K562 (cell line): ENCODE measurements at regions not wholly inside any gene's neighbourhood (a gene's known extent, or its start where the extent isn't known, plus 50 kb on each side); places are given as distances from the start of the nearest gene placed in this dataset.
A peak's percentile ranks its signal among the peaks of the same experiment; 100 is the strongest.

ENCODE experiments used
- ATAC-seq: fragments of 200-7000 bp; cut with Tn5 transposase; 3 replicates; pipeline ENCODE4 v1.9.1; 2020; ENCODE audit warnings: moderate library complexity
- BruUV-seq: library from RNA; stranded (reverse); fragments of 400-500 nt; replicated peaks from 2 replicates; lab custom pipeline; 2021; lab: Mats Ljungman, UMichigan
- CTCF ChIA-PET: fragments of 300-600 bp; formaldehyde crosslinking; extraction: SDS; loops from one replicate; lab custom pipeline; 2021; ENCODE audit warnings: low intra/inter-chr PET ratio; lab: Yijun Ruan, JAX
- POLR2A ChIA-PET: fragments of 300-600, 350-650 bp; sonication (Branson Sonifier 250); formaldehyde crosslinking; extraction: SDS; loops from one replicate; lab custom pipeline; 2021; ENCODE audit warnings: antibody characterized with exemption, inconsistent platforms; lab: Yijun Ruan, JAX
- DNase-seq, 4 experiments: peaks; one replicate each; pipeline versions ENCODE4 v3.0.0 to v3.0.0-alpha.2; 2011 to 2018; ENCODE audit warnings: low spot score in 3 of 4, mixed read lengths in 3 of 4; ENCODE audit errors: extremely low read depth in 1 of 4
- FAIRE-seq: peaks from 2 replicates; lab custom pipeline; 2011; peaks lifted over from hg19 to GRCh38; lab: Jason Lieb, UNC
- H2AFZ ChIP-seq: 2 replicates; pipeline ENCODE4 v1.6.0; 2011; ENCODE audit warnings: low read depth, low read length, control low read depth, inconsistent platforms
- H3K27ac ChIP-seq: fragments of 200-600 bp; 3 replicates; pipeline ENCODE4 v1.8.0; 2011; ENCODE audit warnings: low read depth, mild to moderate bottlenecking, control low read depth, inconsistent platforms, low read length, moderate library complexity, mixed read lengths; ENCODE audit errors: extremely low read depth
- H3K27me3 ChIP-seq, 2 experiments: fragments of 300-600 bp in 1 of 2; 2 replicates in 1 of 2; 3 replicates in 1 of 2; pipeline versions ENCODE4 v1.6.0 to v1.8.0; 2011; ENCODE audit warnings: inconsistent platforms in 2 of 2, low read length in 2 of 2, mild to moderate bottlenecking in 1 of 2, mixed read lengths in 1 of 2, moderate library complexity in 1 of 2; ENCODE audit not compliant: control insufficient read depth in 2 of 2, insufficient read depth in 2 of 2
- H3K36me3 ChIP-seq: fragments of 300-600 bp; 3 replicates; pipeline ENCODE4 v1.8.0; 2011; ENCODE audit warnings: mild to moderate bottlenecking, low read length, inconsistent platforms; ENCODE audit not compliant: control insufficient read depth, insufficient read depth
- H3K4me1 ChIP-seq, 2 experiments: fragments of 200-600 bp in 1 of 2; replicated peaks in 1 of 2; 2 replicates in 1 of 2; 3 replicates in 1 of 2; pipeline versions ENCODE4 v1.5.1 to v1.8.0; 2011; ENCODE audit warnings: inconsistent platforms in 2 of 2, low read length in 2 of 2, mild to moderate bottlenecking in 1 of 2, mixed read lengths in 1 of 2, moderate library complexity in 1 of 2; ENCODE audit not compliant: control insufficient read depth in 2 of 2, insufficient read depth in 2 of 2
- H3K4me2 ChIP-seq: 2 replicates; pipeline ENCODE4 v1.6.1; 2011; ENCODE audit warnings: low read length, control low read depth, inconsistent platforms, mixed read lengths; ENCODE audit not compliant: insufficient read depth
- H3K4me3 ChIP-seq: fragments of 200-600 bp; sonication (generic), shearing (Covaris generic); 2 replicates; pipeline ENCODE4 v1.5.1; 2016; ENCODE audit warnings: control low read depth, inconsistent platforms
- H3K79me2 ChIP-seq: fragments of 200-600 bp; 3 replicates; pipeline ENCODE4 v1.8.0; 2011; ENCODE audit warnings: low read length, inconsistent platforms; ENCODE audit not compliant: control insufficient read depth, insufficient read depth
- H3K9ac ChIP-seq, 2 experiments: 2 replicates each; pipeline versions ENCODE4 v1.6.0 to v1.6.1; 2011; ENCODE audit warnings: low read depth in 2 of 2, low read length in 2 of 2, control low read depth in 1 of 2, inconsistent platforms in 1 of 2, mild to moderate bottlenecking in 1 of 2, mixed read lengths in 1 of 2; ENCODE audit not compliant: insufficient read depth in 1 of 2
- H3K9me1 ChIP-seq: one replicate; pipeline ENCODE4 v1.6.0; 2011; ENCODE audit warnings: inconsistent platforms, mild to moderate bottlenecking, low read length, moderate library complexity; ENCODE audit not compliant: control insufficient read depth, insufficient read depth
- H3K9me3 ChIP-seq: replicated peaks from 2 replicates; pipeline ENCODE4 v1.5.1; 2011; ENCODE audit warnings: low read depth, low read length, inconsistent platforms; ENCODE audit not compliant: control insufficient read depth, insufficient read depth
- H4K20me1 ChIP-seq: replicated peaks from 2 replicates; pipeline ENCODE4 v1.6.1; 2011; ENCODE audit warnings: low read length, inconsistent platforms, mixed read lengths; ENCODE audit not compliant: control insufficient read depth, insufficient read depth
- DACH1 ChIP-seq: fragments of 450-650 bp; IDR thresholded peaks from 2 replicates; pipeline ENCODE4 v1.6.1; 2018; ENCODE audit not compliant: partially characterized antibody
- HNRNPLL ChIP-seq: fragments of 200-400 bp; formaldehyde crosslinking; IDR thresholded peaks from 2 replicates; pipeline ENCODE4 v1.6.1; 2017; ENCODE audit warnings: low read length, low read depth, mild to moderate bottlenecking; ENCODE audit not compliant: poor library complexity, severe bottlenecking
- SMAD3 ChIP-seq: fragments of 450-650 bp; formaldehyde crosslinking; conservative IDR thresholded peaks from 2 replicates; pipeline ENCODE4 v1.4.0; 2020; ENCODE audit warnings: mild to moderate bottlenecking
- ZFP36 ChIP-seq: fragments of 150-350 bp; IDR thresholded peaks from 2 replicates; pipeline ENCODE4 v1.6.1; 2018; ENCODE audit warnings: low read length, low read depth; ENCODE audit not compliant: partially characterized antibody
- whole genome bisulfite sequencing: fragments of 100-300 bp; shearing (Covaris generic); methylation state at CpG from one replicate; pipeline ENCODE4 v1.1.6; 2016; ENCODE audit warnings: low coverage, mixed read lengths; ENCODE audit not compliant: insufficient coverage; ENCODE audit errors: missing lambda C conversion rate; 5-methylcytosine and 5-hydroxymethylcytosine counted together
- in situ Hi-C: fragments of 300-500 bp; cut with MboI; formaldehyde crosslinking; loops from 4 replicates; pipeline ENCODE4 v1.15.0; 2018; ENCODE audit warnings: inconsistent platforms, mixed read lengths
- intact Hi-C: fragments of 100-400 bp; cut with micrococcal nuclease; formaldehyde crosslinking; loops from 2 replicates; pipeline ENCODE4 v1.14.2; 2022

- Histone ChIP-seq H2AFZ (no peak overlapping the region), H4K20me1 (no peaks in the 10 kb centered on the region), H3K36me3 (no peaks in the 10 kb centered on the region), H3K9me1 (no peaks in the 10 kb centered on the region), H3K79me2 (no peaks in the 10 kb centered on the region), H3K9ac (no peak overlapping the region), H3K4me3 (no peak overlapping the region), H3K27me3 (no peaks in the 10 kb centered on the region), H3K27ac (no peak overlapping the region), H3K4me1 (no peaks in the 10 kb centered on the region), H3K9me3 (no peaks in the 10 kb centered on the region), H3K4me2 (no peak overlapping the region)
- BruUV-seq = no TSS peak
- in situ Hi-C loops (no loop called here), intact Hi-C loops (no loop called here)
- DNase-seq = no peak
- POLR2A ChIA-PET = no interaction called here
- FAIRE-seq = no peak
- CTCF ChIA-PET = no interaction called here
- TF ChIP-seq SMAD3 (CRISPR knock-in tag) = no peak
- no peak for TF ChIP-seq HNRNPLL
- 0% methylated on average over 2 of the region's 2 CpGs for WGBS
- ATAC-seq = no peak
Observed at GRCh38 chrX:88355252-88355651, 391.8 kb upstream of the CPXCR1 start.

- in situ Hi-C loops (no loop called here), intact Hi-C loops (no loop called here)
- no peaks in the 10 kb centered on the region for H3K4me1 ChIP-seq
- FAIRE-seq (no peak), DNase-seq (no peak), ATAC-seq (no peak)
- WGBS = 0% methylated on average over 1 of the region's 1 CpG
- no peaks in the 10 kb centered on the region for H3K36me3 ChIP-seq
- no peak overlapping the region for H3K4me3 ChIP-seq
- H3K79me2 ChIP-seq = no peaks in the 10 kb centered on the region
- H3K27me3 ChIP-seq = no peaks in the 10 kb centered on the region
- no peak overlapping the region for H3K4me2 ChIP-seq
- BruUV-seq = no TSS peak
- no peaks in the 10 kb centered on the region for H4K20me1 ChIP-seq
- TF ChIP-seq DACH1 = no peak
- peak; percentile 52 for TF ChIP-seq ZFP36
- H3K9me3 ChIP-seq = no peaks in the 10 kb centered on the region
- no peaks in the 10 kb centered on the region for H3K9me1 ChIP-seq
- CTCF ChIA-PET = no interaction called here
- H2AFZ ChIP-seq = no peak overlapping the region
- POLR2A ChIA-PET = no interaction called here
- H3K27ac ChIP-seq = no peak overlapping the region
- H3K9ac ChIP-seq = no peak overlapping the region
Observed at GRCh38 chrX:88366314-88366713, 380.7 kb upstream of the CPXCR1 start.
